Esophagus muscularis mucosa (tissue), 4 donors: ENCODE measurements at regions not wholly inside any gene's neighbourhood (a gene's known extent, or its start where the extent isn't known, plus 50 kb on each side); places are given as distances from the start of the nearest gene placed in this dataset.

ENCODE experiments used
- DNase-seq: peaks from one replicate; pipeline ENCODE4 v3.0.0-alpha.2; 2017; ENCODE audit errors: extremely low spot score
- H3K27ac ChIP-seq, 4 donors: fragments of 200-600 bp; sonication (generic); replicated peaks in 1 of 4; 1 replicate in 3 of 4; 2 replicates in 1 of 4; pipeline ENCODE4 v1.5.1; 2016 to 2019; ENCODE audit warnings: mild to moderate bottlenecking in 1 of 4
- H3K27me3 ChIP-seq, 4 donors: fragments of 200-600 bp; sonication (generic); one replicate each; pipeline versions ENCODE4 v1.5.1 to v1.6.0; 2016 to 2019
- H3K36me3 ChIP-seq, 4 donors: fragments of 200-600 bp; sonication (generic); one replicate each; pipeline ENCODE4 v1.5.1; 2016 to 2019
- H3K4me1 ChIP-seq, 4 donors: fragments of 200-600 bp; sonication (generic); one replicate each; pipeline ENCODE4 v1.5.1; 2016 to 2019
- H3K4me3 ChIP-seq, 4 donors: fragments of 200-600 bp; sonication (generic); 1 replicate in 2 of 4; 2 replicates in 2 of 4; pipeline ENCODE4 v1.5.1; 2016 to 2019; ENCODE audit warnings: mild to moderate bottlenecking in 4 of 4, moderate library complexity in 1 of 4
- H3K9me3 ChIP-seq, 4 donors: fragments of 200-600 bp; sonication (generic); 1 replicate in 3 of 4; 2 replicates in 1 of 4; pipeline ENCODE4 v1.5.1; 2016 to 2019
- EP300 ChIP-seq: sonication (generic); formaldehyde crosslinking; IDR thresholded peaks from one replicate; pipeline ENCODE4 v1.6.1; 2017; ENCODE audit warnings: antibody characterized with exemption
- POLR2A ChIP-seq: fragments of 450-650 bp; IDR thresholded peaks from one replicate; pipeline ENCODE4 v1.6.1; 2017; ENCODE audit warnings: antibody characterized with exemption, moderate library complexity, mild to moderate bottlenecking, low read depth
- POLR2AphosphoS5 ChIP-seq, 2 donors: sonication (generic); formaldehyde crosslinking; IDR thresholded peaks; one replicate each; pipeline ENCODE4 v1.6.1; 2017; ENCODE audit warnings: antibody characterized with exemption in 2 of 2
- WGBS: methylation state at CpG from one replicate; pipeline ENCODE4 v1.1.5; 2018; 5-methylcytosine and 5-hydroxymethylcytosine counted together
- intact Hi-C: fragments of 100-400 bp; cut with DNase I; formaldehyde crosslinking; loops from one replicate; pipeline ENCODE4 v1.15.1; 2023
- TF ChIP-seq, protein P1 (sequence below), 3 experiments: fragments of 200-600 bp in 2 of 3; fragments of 450-650 bp in 1 of 3; sonication (generic) in 2 of 3; IDR thresholded peaks; one replicate each; pipeline ENCODE4 v1.5.1; 2017 to 2019; ENCODE audit warnings: antibody characterized with exemption in 3 of 3, mild to moderate bottlenecking in 2 of 3, moderate library complexity in 1 of 3

- Histone ChIP-seq H3K27ac (no peak overlapping the region), H3K4me1 (no peaks in the 10 kb centered on the region), H3K27me3 (no peaks in the 10 kb centered on the region), H3K4me3 (no peak overlapping the region), H3K36me3 (no peaks in the 10 kb centered on the region), H3K9me3 (no peaks in the 10 kb centered on the region)
- 71% methylated on average over 7 of the region's 7 CpGs for WGBS
- TF ChIP-seq EP300 (no peak), POLR2A (no peak), POLR2AphosphoS5 (IDR thresholded peaks at IDR 0.05) (no peak)
- TF ChIP-seq, protein P1, sequence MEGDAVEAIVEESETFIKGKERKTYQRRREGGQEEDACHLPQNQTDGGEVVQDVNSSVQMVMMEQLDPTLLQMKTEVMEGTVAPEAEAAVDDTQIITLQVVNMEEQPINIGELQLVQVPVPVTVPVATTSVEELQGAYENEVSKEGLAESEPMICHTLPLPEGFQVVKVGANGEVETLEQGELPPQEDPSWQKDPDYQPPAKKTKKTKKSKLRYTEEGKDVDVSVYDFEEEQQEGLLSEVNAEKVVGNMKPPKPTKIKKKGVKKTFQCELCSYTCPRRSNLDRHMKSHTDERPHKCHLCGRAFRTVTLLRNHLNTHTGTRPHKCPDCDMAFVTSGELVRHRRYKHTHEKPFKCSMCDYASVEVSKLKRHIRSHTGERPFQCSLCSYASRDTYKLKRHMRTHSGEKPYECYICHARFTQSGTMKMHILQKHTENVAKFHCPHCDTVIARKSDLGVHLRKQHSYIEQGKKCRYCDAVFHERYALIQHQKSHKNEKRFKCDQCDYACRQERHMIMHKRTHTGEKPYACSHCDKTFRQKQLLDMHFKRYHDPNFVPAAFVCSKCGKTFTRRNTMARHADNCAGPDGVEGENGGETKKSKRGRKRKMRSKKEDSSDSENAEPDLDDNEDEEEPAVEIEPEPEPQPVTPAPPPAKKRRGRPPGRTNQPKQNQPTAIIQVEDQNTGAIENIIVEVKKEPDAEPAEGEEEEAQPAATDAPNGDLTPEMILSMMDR (IDR thresholded peaks at IDR 0.05) = no peak
- DNase-seq = no peak
- intact Hi-C loops = no loop called here
Observed at GRCh38 chr18:72041313-72042032, 502.7 kb downstream of the CBLN2 start.

GRCh38 chr18:72013427-72013850 lies 530.7 kb downstream of the CBLN2 start:
- no peak overlapping the region for H3K4me3 ChIP-seq
- no peak for DNase-seq
- WGBS = 65% methylated on average over 4 of the region's 4 CpGs
- H3K36me3 ChIP-seq = no peaks in the 10 kb centered on the region
- no peaks in the 10 kb centered on the region for H3K4me1 ChIP-seq
- TF ChIP-seq POLR2AphosphoS5 (IDR thresholded peaks at IDR 0.05) (no peak), EP300 (no peak), POLR2A (no peak)
- TF ChIP-seq, protein P1 (IDR thresholded peaks at IDR 0.05) = no peak
- H3K27ac ChIP-seq = no peak overlapping the region
- H3K9me3 ChIP-seq = no peaks in the 10 kb centered on the region
- no peaks in the 10 kb centered on the region for H3K27me3 ChIP-seq
- intact Hi-C loops = no loop called here

GRCh38 chr18:71998547-71999097 lies 545.5 kb downstream of the CBLN2 start:
- Histone ChIP-seq H3K27ac (no peak overlapping the region), H3K4me1 (no peaks in the 10 kb centered on the region), H3K4me3 (no peak overlapping the region), H3K27me3 (no peaks in the 10 kb centered on the region), H3K36me3 (no peaks in the 10 kb centered on the region), H3K9me3 (peaks cover 0 to 4% (median 0%) of the 10 kb centered on the region in 4 donors)
- no peak for DNase-seq
- intact Hi-C loops = no loop called here
- WGBS = 70% methylated on average over 4 of the region's 4 CpGs
- TF ChIP-seq EP300 = no peak
- no peak for TF ChIP-seq POLR2A
- no peak for TF ChIP-seq POLR2AphosphoS5 (IDR thresholded peaks at IDR 0.05)
- TF ChIP-seq, protein P1 (IDR thresholded peaks at IDR 0.05) = no peak

GRCh38 chr18:71995904-71996465 lies 548.2 kb downstream of the CBLN2 start:
- Histone ChIP-seq H3K36me3 (no peaks in the 10 kb centered on the region), H3K27ac (no peak overlapping the region), H3K4me1 (no peaks in the 10 kb centered on the region), H3K9me3 (no peaks in the 10 kb centered on the region), H3K27me3 (no peaks in the 10 kb centered on the region), H3K4me3 (no peak overlapping the region)
- intact Hi-C loops = no loop called here
- DNase-seq = no peak
- WGBS = 93% methylated on average over 1 of the region's 1 CpG
- TF ChIP-seq EP300 = no peak

- Histone ChIP-seq H3K9me3 (no peaks in the 10 kb centered on the region), H3K27me3 (no peaks in the 10 kb centered on the region), H3K4me3 (no peak overlapping the region), H3K27ac (no peak overlapping the region), H3K4me1 (no peaks in the 10 kb centered on the region), H3K36me3 (no peaks in the 10 kb centered on the region)
- TF ChIP-seq, protein P1 (IDR thresholded peaks at IDR 0.05) = no peak
- TF ChIP-seq POLR2AphosphoS5 (IDR thresholded peaks at IDR 0.05) (no peak), EP300 (no peak), POLR2A (no peak)
- 84% methylated on average over 1 of the region's 1 CpG for WGBS
- DNase-seq = no peak
- intact Hi-C loops = no loop called here
Observed at GRCh38 chr18:71994273-71994672, 549.9 kb downstream of the CBLN2 start.
